ENCODE measurements at regions not wholly inside any gene's neighbourhood (a gene's known extent, or its start where the extent isn't known, plus 50 kb on each side); places are given as distances from the start of the nearest gene placed in this dataset.
"Not testable (repeated sequence)": the region's sequence is repeated elsewhere in the genome, so short reads cannot be mapped to it uniquely, and the experiment has no call there.

- DNase-seq, result no peak
Measured at GRCh38 chr7:4527988-4528636, 154.0 kb upstream of the FOXK1 start.

- no peak for DNase-seq
Measured at GRCh38 chr7:4531236-4531635, 150.9 kb upstream of the FOXK1 start.

GRCh38 chr7:4533339-4533738 is 148.8 kb upstream of the FOXK1 start:
- DNase-seq, result not testable (repeated sequence)

- DNase-seq, result no peak
Measured at GRCh38 chr7:4549681-4550080, 132.4 kb upstream of the FOXK1 start.

- DNase-seq, result no peak
Measured at GRCh38 chr7:4550117-4550516, 132.0 kb upstream of the FOXK1 start.

GRCh38 chr7:4552985-4553384 is 129.1 kb upstream of the FOXK1 start:
- no peak for DNase-seq

GRCh38 chr7:4556868-4557793 is 125.0 kb upstream of the FOXK1 start:
- DNase-seq, result no peak

- no peak for DNase-seq
Measured at GRCh38 chr7:4561795-4562194, 120.3 kb upstream of the FOXK1 start.

- no peak for DNase-seq
Measured at GRCh38 chr7:4566714-4567113, 115.4 kb upstream of the FOXK1 start.

- no peak for DNase-seq
Measured at GRCh38 chr7:4574851-4575250, 107.2 kb upstream of the FOXK1 start.

GRCh38 chr7:4575254-4575653 is 106.8 kb upstream of the FOXK1 start:
- DNase-seq, result no peak

GRCh38 chr7:4602905-4603842 is 78.9 kb upstream of the FOXK1 start:
- no peak for DNase-seq

- DNase-seq, result no peak
Measured at GRCh38 chr7:4603843-4604231, 78.3 kb upstream of the FOXK1 start.

GRCh38 chr7:4604456-4604940 is 77.6 kb upstream of the FOXK1 start:
- DNase-seq, result no peak

GRCh38 chr7:4606797-4607196 is 75.3 kb upstream of the FOXK1 start:
- no peak for DNase-seq

- no peak for DNase-seq
Measured at GRCh38 chr7:4607311-4607729, 74.8 kb upstream of the FOXK1 start.

- DNase-seq, result not testable (repeated sequence)
Measured at GRCh38 chr7:4609576-4609975, 72.5 kb upstream of the FOXK1 start.

GRCh38 chr7:4610768-4611467 is 71.2 kb upstream of the FOXK1 start:
- DNase-seq, result peak; percentile 60

- DNase-seq, result no peak
Measured at GRCh38 chr7:4612237-4612636, 69.9 kb upstream of the FOXK1 start.

GRCh38 chr7:4612939-4613841 is 68.9 kb upstream of the FOXK1 start:
- no peak for DNase-seq

- no peak for DNase-seq
Measured at GRCh38 chr7:4613846-4614548, 68.1 kb upstream of the FOXK1 start.
